Osteoblast (primary cell): ENCODE measurements at regions not wholly inside any gene's neighbourhood (a gene's known extent, or its start where the extent isn't known, plus 50 kb on each side); places are given as distances from the start of the nearest gene placed in this dataset.

Source experiments
- DNase-seq: peaks from one replicate; pipeline ENCODE4 v3.0.0; 2011; ENCODE audit warnings: low spot score, mixed read lengths; ENCODE audit not compliant: insufficient read length; ENCODE audit errors: missing footprints
- H2AFZ ChIP-seq: 2 replicates; pipeline ENCODE4 v1.6.0; 2011; ENCODE audit warnings: mild to moderate bottlenecking, low read length
- H3K27ac ChIP-seq: 2 replicates; pipeline ENCODE4 v1.5.1; 2011; ENCODE audit warnings: mild to moderate bottlenecking, low read depth, low read length, moderate library complexity
- H3K27me3 ChIP-seq: 2 replicates; pipeline ENCODE4 v1.6.0; 2012; ENCODE audit warnings: mild to moderate bottlenecking, control low read depth, inconsistent platforms, low read length, moderate library complexity; ENCODE audit not compliant: insufficient read depth
- H3K36me3 ChIP-seq: 2 replicates; pipeline ENCODE4 v1.5.1; 2011; ENCODE audit warnings: mild to moderate bottlenecking, low read length, control low read depth, moderate library complexity; ENCODE audit not compliant: insufficient read depth
- H3K4me1 ChIP-seq: 2 replicates; pipeline ENCODE4 v1.5.1; 2011; ENCODE audit warnings: mild to moderate bottlenecking, low read length, control low read depth, moderate library complexity; ENCODE audit not compliant: insufficient read depth
- H3K4me2 ChIP-seq: 2 replicates; pipeline ENCODE4 v1.6.0; 2011; ENCODE audit warnings: mild to moderate bottlenecking, low read length; ENCODE audit not compliant: insufficient read depth
- H3K4me3 ChIP-seq: fragments of 200-600 bp; sonication (generic); 3 replicates; pipeline ENCODE4 v1.5.1; 2012; ENCODE audit warnings: mild to moderate bottlenecking, low read length, inconsistent platforms; ENCODE audit not compliant: insufficient read depth
- H3K79me2 ChIP-seq: 2 replicates; pipeline ENCODE4 v1.6.0; 2012; ENCODE audit warnings: mild to moderate bottlenecking, low read length, control low read depth, inconsistent platforms; ENCODE audit not compliant: insufficient read depth
- H3K9me3 ChIP-seq: 2 replicates; pipeline ENCODE4 v1.5.1; 2011; ENCODE audit warnings: low read depth, low read length, control low read depth
- H4K20me1 ChIP-seq: 2 replicates; pipeline ENCODE4 v1.6.0; 2012; ENCODE audit warnings: mild to moderate bottlenecking, low read length, control low read depth; ENCODE audit not compliant: insufficient read depth
- CTCF ChIP-seq: IDR thresholded peaks from 2 replicates; pipeline ENCODE4 v1.5.1; 2011; ENCODE audit warnings: mild to moderate bottlenecking, low read depth, low read length, moderate library complexity; ENCODE audit errors: extremely low read depth

- H3K79me2 ChIP-seq, result no peaks in the 10 kb centered on the region
- peak; percentile 71 for TF ChIP-seq CTCF
Measured at GRCh38 chr4:89434364-89434988, 126.9 kb upstream of the GPRIN3 start.

GRCh38 chr4:89427782-89428181, 120.2 kb upstream of the GPRIN3 start:
- Histone ChIP-seq H3K79me2 (no peaks in the 10 kb centered on the region), H3K36me3 (no peaks in the 10 kb centered on the region), H3K27ac (no peak overlapping the region), H3K4me1 (no peaks in the 10 kb centered on the region), H3K27me3 (no peaks in the 10 kb centered on the region), H4K20me1 (no peaks in the 10 kb centered on the region), H3K4me2 (no peak overlapping the region), H3K9me3 (no peaks in the 10 kb centered on the region), H3K4me3 (no peak overlapping the region), H2AFZ (no peak overlapping the region)
- TF ChIP-seq CTCF, result no peak
- DNase-seq, result no peak

More at GRCh38 chr4:89434364-89434988, 126.9 kb upstream of the GPRIN3 start:
- Histone ChIP-seq H3K9me3 (no peaks in the 10 kb centered on the region), H2AFZ (no peak overlapping the region), H3K4me1 (no peaks in the 10 kb centered on the region), H3K4me2 (no peak overlapping the region), H3K4me3 (no peak overlapping the region), H4K20me1 (no peaks in the 10 kb centered on the region), H3K27ac (no peak overlapping the region), H3K27me3 (no peaks in the 10 kb centered on the region), H3K36me3 (no peaks in the 10 kb centered on the region)
- DNase-seq, result peak; percentile 69

GRCh38 chr4:89425023-89425422, 117.4 kb upstream of the GPRIN3 start:
- DNase-seq, result no peak
- no peaks in the 10 kb centered on the region for H3K79me2 ChIP-seq
- no peak overlapping the region for H3K4me3 ChIP-seq
- H4K20me1 ChIP-seq, result no peaks in the 10 kb centered on the region
- H3K4me1 ChIP-seq, result no peaks in the 10 kb centered on the region
- H2AFZ ChIP-seq, result no peak overlapping the region
- H3K27me3 ChIP-seq, result no peaks in the 10 kb centered on the region
- no peak overlapping the region for H3K27ac ChIP-seq
- H3K36me3 ChIP-seq, result no peaks in the 10 kb centered on the region
- TF ChIP-seq CTCF, result no peak
- no peak overlapping the region for H3K4me2 ChIP-seq
- H3K9me3 ChIP-seq, result no peaks in the 10 kb centered on the region

DNA sequence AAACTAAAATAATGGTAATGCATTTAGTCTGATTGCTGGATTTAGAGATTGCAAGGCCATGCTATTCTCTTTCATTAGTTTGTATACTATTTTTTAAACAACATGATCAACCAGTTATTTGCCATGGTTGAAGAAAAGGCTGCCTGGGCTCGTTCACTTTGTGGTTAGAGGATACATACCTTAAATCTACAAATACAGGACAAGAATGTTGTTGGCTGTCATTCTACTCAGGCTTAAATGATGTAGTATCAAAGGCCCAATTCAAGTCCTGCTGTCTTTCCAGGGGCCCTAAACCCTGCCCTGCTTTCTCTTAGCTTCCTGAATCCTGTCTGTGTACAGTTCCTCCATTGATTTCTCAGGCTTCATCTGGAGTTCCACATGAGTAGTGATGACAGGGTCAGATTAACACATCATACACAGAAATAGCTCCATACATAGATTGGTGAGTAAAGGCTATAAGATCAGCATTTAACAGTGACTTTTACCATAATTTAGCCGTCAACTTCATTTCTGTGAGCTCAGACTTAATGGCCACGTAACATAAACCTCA, 114.9 kb upstream of the GPRIN3 start:
- TF ChIP-seq CTCF, result no peak
- no peaks in the 10 kb centered on the region for H3K27me3 ChIP-seq
- H3K79me2 ChIP-seq, result no peaks in the 10 kb centered on the region
- no peak for DNase-seq
- H3K9me3 ChIP-seq, result no peaks in the 10 kb centered on the region
- H3K4me2 ChIP-seq, result no peak overlapping the region
- H3K4me3 ChIP-seq, result no peak overlapping the region
- H3K4me1 ChIP-seq, result no peaks in the 10 kb centered on the region
- no peaks in the 10 kb centered on the region for H3K36me3 ChIP-seq
- no peak overlapping the region for H2AFZ ChIP-seq
- H3K27ac ChIP-seq, result no peak overlapping the region
- no peaks in the 10 kb centered on the region for H4K20me1 ChIP-seq
